Adrenal gland (tissue), 5 donors: ENCODE measurements at regions not wholly inside any gene's neighbourhood (a gene's known extent, or its start where the extent isn't known, plus 50 kb on each side); places are given as distances from the start of the nearest gene placed in this dataset.

Experiments used
- POLR2A ChIP-seq, 2 donors: fragments of 450-650 bp; IDR thresholded peaks; one replicate each; pipeline ENCODE4 v1.6.1; 2017; ENCODE audit warnings: antibody characterized with exemption in 2 of 2, mild to moderate bottlenecking in 2 of 2, moderate library complexity in 1 of 2
- TF ChIP-seq, protein P1 (sequence below), 6 experiments: fragments of 450-650 bp in 4 of 6; fragments of 200-600 bp in 2 of 6; sonication (generic) in 1 of 6; IDR thresholded peaks; 1 replicate in 5 of 6; 2 replicates in 1 of 6; pipeline versions ENCODE4 v1.5.1 to v1.8.0; 2016 to 2021; ENCODE audit warnings: antibody characterized with exemption in 6 of 6, mild to moderate bottlenecking in 2 of 6, moderate library complexity in 1 of 6
- donor health status: DM: no; HTN: no; CAD: no.

DNA sequence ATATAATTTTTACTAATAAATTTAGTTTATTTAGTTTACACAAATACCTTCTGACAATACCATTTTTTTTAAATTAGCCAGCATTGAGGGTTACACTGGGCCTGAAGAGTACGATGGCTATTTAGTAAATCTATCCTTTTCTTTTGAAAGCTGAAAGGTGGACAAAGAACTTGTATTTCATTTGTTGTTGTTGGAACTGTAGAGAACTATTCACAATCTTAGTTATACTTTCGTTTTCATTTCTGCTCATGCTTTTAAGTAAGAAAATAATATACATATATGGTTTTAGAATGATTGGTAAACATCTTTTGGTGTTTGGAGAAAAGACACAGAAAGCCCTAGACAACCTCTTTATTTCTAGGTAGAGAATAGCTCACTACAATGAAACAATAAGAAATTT lies 165.3 kb upstream of the FAM83B start:
- TF ChIP-seq, protein P1, sequence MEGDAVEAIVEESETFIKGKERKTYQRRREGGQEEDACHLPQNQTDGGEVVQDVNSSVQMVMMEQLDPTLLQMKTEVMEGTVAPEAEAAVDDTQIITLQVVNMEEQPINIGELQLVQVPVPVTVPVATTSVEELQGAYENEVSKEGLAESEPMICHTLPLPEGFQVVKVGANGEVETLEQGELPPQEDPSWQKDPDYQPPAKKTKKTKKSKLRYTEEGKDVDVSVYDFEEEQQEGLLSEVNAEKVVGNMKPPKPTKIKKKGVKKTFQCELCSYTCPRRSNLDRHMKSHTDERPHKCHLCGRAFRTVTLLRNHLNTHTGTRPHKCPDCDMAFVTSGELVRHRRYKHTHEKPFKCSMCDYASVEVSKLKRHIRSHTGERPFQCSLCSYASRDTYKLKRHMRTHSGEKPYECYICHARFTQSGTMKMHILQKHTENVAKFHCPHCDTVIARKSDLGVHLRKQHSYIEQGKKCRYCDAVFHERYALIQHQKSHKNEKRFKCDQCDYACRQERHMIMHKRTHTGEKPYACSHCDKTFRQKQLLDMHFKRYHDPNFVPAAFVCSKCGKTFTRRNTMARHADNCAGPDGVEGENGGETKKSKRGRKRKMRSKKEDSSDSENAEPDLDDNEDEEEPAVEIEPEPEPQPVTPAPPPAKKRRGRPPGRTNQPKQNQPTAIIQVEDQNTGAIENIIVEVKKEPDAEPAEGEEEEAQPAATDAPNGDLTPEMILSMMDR (IDR thresholded peaks at IDR 0.05): no peak
- no peak for TF ChIP-seq POLR2A (IDR thresholded peaks at IDR 0.05)
